NCI-H345 treated with DMSO at 0.1 percent for 48 hours (cell line): ENCODE measurements at regions not wholly inside any gene's neighbourhood (a gene's known extent, or its start where the extent isn't known, plus 50 kb on each side); places are given as distances from the start of the nearest gene placed in this dataset.

Experiments
- DNase-seq: peaks from one replicate; lab custom pipeline; 2025; ENCODE audit not compliant: unreplicated experiment; lab: John Stamatoyannopoulos, UW

DNA sequence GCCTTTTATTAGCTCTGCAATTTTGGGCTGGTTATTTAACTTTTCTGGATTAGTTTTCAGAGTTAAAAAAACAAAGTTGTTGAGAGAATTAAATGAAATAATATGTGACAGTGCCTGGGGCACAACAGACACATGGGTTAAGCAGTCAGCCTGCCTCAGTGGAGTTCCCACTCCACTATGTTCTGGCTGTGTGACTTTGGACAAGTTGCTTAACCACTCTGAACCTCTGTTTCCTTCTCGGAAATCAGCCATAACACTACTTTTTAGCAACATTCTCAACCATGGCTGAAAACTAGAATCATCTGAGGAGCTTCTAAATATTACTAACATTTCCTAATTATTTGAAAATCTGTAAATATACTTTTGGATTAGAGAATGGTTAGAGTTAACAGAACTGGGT, 56.5 kb upstream of the SLC6A11 start:
- DNase-seq, result no peak

DNA sequence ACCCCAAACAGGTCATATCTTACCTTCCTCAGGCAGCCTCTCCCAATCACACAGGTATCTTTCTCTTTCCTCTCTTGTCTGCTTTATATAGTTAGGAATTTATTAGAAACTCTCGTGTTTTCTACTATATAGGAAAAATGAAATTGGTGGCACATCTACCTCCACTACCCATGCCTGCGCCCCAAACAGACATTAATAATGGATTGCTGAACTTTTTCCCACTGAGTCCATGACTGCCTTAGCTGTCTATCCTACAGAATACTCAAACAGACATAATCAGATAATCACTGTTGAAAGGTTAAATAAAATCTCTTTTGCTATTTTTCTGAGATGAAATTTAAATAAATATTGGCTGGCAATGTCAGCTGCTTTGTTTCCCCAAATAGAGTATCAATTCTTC, 55.8 kb upstream of the SLC6A11 start:
- DNase-seq, result no peak

DNA sequence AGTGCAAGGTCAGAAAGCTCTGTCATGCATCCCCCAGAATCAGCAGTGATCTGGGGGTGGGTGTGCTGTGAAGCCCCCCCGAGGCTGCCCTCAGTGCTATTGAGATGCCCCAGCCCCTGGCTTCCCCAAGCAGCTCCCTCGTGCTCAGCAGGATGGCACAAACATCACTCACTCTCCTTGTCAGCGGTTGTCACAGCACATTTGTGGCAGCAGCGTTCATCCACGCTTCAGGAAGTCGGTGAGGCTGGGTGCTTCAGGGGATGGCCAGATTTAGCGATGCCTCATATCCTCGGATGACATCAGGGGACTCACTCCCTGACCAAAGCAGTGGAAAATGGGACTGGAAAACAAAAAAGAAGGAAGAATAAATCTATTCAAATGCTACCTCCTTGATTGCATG, 54.4 kb upstream of the SLC6A11 start:
- DNase-seq, result no peak

DNA sequence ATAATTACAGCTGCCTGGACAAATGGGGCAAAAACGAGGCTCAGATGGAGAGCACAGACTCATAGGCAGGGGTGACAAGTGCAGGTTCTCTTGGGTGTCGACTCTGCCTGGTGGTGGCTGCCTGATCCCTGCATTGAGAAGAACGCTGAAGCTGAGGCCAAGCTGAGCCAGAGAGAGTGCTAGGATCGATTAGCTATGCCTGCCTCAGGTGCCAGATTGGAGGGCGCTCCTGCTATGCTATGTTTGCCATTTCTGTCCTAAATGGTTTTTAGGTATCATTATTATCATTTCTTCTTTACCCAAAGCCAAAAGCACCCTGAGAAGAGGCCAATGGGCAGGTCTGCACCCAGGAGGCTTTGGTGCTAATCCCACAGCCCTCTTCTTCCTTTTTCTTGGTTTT, 53.9 kb upstream of the SLC6A11 start:
- no peak for DNase-seq

DNA sequence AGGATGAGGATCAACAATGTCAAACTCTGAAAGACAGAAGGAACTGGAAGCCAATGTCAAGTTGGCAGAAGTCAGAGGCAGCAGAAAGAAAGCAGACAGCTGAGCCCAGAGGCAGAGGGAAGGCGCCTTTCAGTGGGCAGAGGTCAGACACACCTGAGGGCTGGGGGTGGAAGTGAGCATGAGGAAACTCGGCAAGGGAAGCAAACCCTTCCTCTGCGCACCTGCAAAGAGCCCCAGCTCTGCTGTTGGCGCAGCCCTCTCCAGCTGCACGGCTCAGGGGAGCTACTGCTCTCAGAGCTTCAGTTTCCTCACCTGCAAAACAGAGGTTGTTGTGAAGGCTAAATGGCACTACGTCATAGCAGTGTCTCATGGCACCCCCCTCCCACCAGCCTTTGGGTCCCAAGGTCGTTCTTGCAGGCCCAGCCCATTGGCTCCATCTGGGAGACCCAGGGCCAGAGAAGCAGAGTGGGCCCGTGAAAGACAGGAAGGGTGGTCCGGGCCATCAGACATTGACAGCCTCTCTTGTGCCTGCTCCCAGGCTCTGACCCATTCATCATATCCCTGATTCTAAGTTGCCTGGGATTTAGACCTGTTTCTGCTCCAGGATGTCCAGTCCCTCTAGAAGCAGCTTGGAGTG, 53.3 kb upstream of the SLC6A11 start:
- no peak for DNase-seq

DNA sequence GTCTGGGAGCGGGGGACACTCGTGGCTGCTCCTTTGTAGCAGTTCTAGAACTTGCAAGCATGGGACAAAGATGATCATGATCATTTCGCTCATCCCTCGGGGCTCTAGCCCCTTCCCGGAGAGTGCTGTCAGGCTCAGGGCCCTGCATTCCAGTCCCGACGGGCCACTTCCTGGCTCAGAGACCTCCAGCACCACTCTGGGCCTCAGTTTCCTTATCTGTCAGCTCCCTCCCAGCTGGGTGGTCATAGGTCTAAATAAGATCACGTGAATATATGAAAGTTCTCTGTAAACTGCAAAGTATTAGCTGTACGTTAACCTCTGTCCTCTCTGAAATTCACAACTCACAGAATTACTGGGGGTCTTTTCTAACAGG, 52.8 kb upstream of the SLC6A11 start:
- DNase-seq, result no peak

DNA sequence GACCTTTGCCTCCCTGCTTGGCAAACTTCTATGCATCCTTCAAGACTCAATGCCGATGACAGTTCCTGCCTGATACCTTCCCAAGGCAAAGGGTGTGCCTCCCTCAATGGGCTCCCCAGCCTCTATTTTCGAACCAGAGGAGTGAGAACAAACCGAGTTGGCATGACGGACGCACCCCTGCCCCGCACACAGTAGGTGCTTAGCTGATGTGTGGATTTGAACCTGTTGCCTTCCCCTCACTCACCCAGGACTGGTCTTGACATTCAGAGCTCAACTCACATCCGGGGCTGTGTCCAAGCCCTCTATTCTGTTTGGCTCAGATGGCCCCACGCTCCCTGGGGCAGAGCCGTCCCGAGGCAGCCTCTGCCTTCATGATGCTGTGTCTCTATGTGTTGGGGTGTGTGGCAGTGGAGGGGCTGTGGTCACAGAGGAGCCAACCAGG, 52.2 kb upstream of the SLC6A11 start:
- no peak for DNase-seq

DNA sequence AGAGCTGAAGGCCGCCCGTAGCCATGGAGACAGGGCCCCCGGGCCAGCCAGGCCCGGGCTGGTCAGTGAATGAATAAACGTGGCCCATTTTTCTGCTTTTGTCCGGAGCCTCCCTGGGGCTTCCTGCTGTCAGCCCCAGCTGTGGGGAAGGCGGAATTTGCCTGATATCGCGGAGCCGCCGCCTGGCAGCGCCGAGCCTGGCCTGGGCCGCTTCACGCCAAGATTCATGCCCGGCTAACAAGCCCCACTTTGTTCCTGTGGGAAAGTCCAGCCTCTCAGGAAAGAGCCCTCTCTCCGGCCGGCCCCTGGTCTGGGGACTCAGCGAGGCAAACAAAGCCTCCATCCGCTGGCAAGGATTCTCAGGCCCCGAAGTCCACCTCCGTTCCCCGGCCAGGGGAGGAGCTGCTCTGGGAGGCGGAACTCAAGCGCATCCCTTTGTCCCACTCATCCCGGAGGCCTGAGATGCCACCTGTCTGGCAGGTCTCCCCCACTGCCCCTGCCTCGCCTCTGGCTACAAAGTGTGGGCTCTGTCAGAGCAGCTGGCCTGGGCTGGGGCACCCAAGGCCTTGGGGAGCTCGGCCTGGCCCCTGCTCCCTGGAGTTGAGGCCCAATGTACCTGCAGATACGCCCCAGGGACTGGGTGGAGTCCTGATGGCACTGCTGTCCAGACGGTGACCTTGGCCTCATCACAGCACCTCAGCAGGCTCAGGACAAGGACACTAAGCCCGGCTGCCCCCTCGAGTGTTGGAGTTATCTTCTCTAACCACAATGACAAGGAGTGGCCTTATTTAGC, 51.6 kb upstream of the SLC6A11 start:
- DNase-seq, result no peak

DNA sequence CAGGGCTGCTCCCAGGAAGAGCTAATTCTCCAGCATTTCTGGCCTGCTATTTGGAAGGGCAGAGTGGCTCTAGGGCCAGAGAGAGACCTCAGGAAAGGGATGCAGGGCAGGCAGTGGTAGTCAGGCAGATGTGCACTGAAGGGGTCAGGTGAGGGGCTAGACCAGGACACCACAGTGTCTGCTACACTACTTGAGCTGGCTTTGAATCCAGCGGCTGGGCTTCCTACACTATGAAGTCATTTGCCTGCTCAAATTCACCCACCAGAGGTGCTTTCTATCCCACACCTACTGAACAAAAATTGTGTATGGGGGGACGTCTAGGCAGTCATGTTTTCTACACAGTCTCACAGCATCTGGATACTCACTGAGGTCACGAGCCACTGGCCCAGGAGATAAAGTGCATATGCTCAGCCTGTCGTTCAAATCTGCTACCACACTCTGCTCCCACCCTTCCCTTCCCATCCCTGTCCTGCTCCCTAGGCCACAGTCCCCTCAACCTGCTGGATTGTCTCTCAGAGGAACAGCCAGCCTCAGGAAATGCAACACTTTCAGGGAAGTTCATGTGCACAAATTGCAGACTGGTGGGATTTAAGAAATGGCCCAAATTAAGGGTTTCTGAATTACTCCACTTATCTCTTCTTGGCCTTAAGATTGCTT, 49.9 kb upstream of the SLC6A11 start:
- no peak for DNase-seq
